HEK293T (cell line): ENCODE measurements at regions not wholly inside any gene's neighbourhood (a gene's known extent, or its start where the extent isn't known, plus 50 kb on each side); places are given as distances from the start of the nearest gene placed in this dataset.

Experiments used
- CTCF ChIA-PET: fragments of 350-600 bp; formaldehyde crosslinking; extraction: SDS; loops from one replicate; lab custom pipeline; 2021; ENCODE audit warnings: antibody characterized with exemption, inconsistent platforms; lab: Yijun Ruan, JAX
- POLR2A ChIA-PET: fragments of 350-600 bp; formaldehyde crosslinking; extraction: SDS; loops from one replicate; lab custom pipeline; 2020; ENCODE audit warnings: antibody characterized with exemption, inconsistent platforms; lab: Yijun Ruan, JAX
- DNase-seq: peaks from one replicate; pipeline ENCODE4 v3.0.0; 2012; ENCODE audit warnings: mixed read lengths; ENCODE audit errors: extremely low spot score
- ARNT ChIP-seq: fragments of 450-650 bp; IDR thresholded peaks from 2 replicates; pipeline ENCODE4 v1.6.1; 2017; ENCODE audit warnings: mild to moderate bottlenecking
- BHLHE40 ChIP-seq: fragments of 450-650 bp; IDR thresholded peaks from 2 replicates; pipeline ENCODE4 v1.6.1; 2016; ENCODE audit warnings: mild to moderate bottlenecking, moderate library complexity, borderline replicate concordance
- CTBP1 ChIP-seq: fragments of 450-650 bp; IDR thresholded peaks from 2 replicates; pipeline ENCODE4 v1.6.1; 2016; ENCODE audit warnings: borderline replicate concordance
- ELF4 ChIP-seq: fragments of 450-650 bp; IDR thresholded peaks from 2 replicates; pipeline ENCODE4 v1.6.1; 2017; ENCODE audit warnings: antibody characterized with exemption
- FOXA1 ChIP-seq: fragments of 450-650 bp; IDR thresholded peaks from 2 replicates; pipeline ENCODE4 v1.6.1; 2016; ENCODE audit warnings: mild to moderate bottlenecking
- FOXK2 ChIP-seq: fragments of 450-650 bp; IDR thresholded peaks from 2 replicates; pipeline ENCODE4 v1.6.1; 2016; ENCODE audit warnings: mild to moderate bottlenecking
- FOXM1 ChIP-seq: fragments of 450-650 bp; IDR thresholded peaks from 2 replicates; pipeline ENCODE4 v1.6.1; 2017; ENCODE audit warnings: mild to moderate bottlenecking, borderline replicate concordance
- HDGF ChIP-seq: fragments of 450-650 bp; IDR thresholded peaks from 2 replicates; pipeline ENCODE4 v1.6.1; 2017; ENCODE audit warnings: antibody characterized with exemption, borderline replicate concordance
- L3MBTL2 ChIP-seq: fragments of 450-650 bp; conservative IDR thresholded peaks from 2 replicates; pipeline ENCODE4 v1.6.1; 2016; ENCODE audit warnings: mild to moderate bottlenecking
- LEF1 ChIP-seq: fragments of 450-650 bp; IDR thresholded peaks from 2 replicates; pipeline ENCODE4 v1.6.1; 2017; ENCODE audit warnings: mild to moderate bottlenecking, borderline replicate concordance
- NFRKB ChIP-seq: fragments of 450-650 bp; IDR thresholded peaks from 2 replicates; pipeline ENCODE4 v1.6.1; 2016; ENCODE audit warnings: mild to moderate bottlenecking, moderate library complexity
- SP1 ChIP-seq: fragments of 450-650 bp; IDR thresholded peaks from 2 replicates; pipeline ENCODE4 v1.6.1; 2017
- SUZ12 ChIP-seq: fragments of 450-650 bp; IDR thresholded peaks from 2 replicates; pipeline ENCODE4 v1.6.1; 2016; ENCODE audit warnings: mild to moderate bottlenecking
- TARDBP ChIP-seq: fragments of 450-650 bp; IDR thresholded peaks from 2 replicates; pipeline ENCODE4 v1.6.1; 2016
- ZNF384 ChIP-seq: fragments of 450-650 bp; IDR thresholded peaks from 2 replicates; pipeline ENCODE4 v1.6.1; 2016
- TF ChIP-seq, protein P1 (sequence below): fragments of 450-650 bp; IDR thresholded peaks from 2 replicates; pipeline ENCODE4 v1.6.1; 2016

DNA sequence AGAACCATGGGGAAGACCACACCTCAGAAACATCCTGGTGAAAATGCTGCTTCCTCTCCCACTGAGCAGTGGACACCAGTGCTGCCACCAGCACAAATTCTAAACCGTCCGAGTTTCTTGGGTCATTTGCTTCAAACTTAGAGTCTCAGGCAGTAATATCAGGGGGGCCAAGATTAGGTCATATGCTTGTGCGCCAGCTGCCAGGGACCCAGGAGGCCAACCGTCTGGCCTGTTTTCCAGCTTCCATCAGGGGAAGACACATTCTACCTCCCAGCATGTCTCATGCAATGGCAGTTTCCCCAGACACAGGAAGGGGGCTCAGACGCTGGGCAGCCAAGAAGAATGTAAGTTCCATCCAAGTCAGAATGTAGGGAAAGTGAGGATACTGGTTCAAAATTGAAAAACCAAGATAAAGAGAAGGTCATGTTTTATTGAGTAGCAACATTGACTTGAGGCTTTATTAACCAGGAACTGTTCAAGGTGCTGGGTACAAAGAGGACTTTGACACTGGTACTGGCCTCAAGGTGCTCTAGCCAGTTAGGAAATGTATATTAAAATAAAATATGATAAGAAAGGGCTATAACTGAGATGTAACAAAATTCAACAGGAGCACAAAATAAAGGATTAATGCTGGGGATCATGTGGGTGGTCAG is 59.7 kb upstream of the EED start:
- CTCF ChIA-PET = no interaction called here
- no peak for DNase-seq
- POLR2A ChIA-PET = no interaction called here
- TF ChIP-seq CTBP1 (no peak), BHLHE40 (no peak), FOXA1 (no peak), TARDBP (no peak), L3MBTL2 (no peak), HDGF (no peak), LEF1 (no peak), ELF4 (no peak), SUZ12 (no peak)
- TF ChIP-seq, protein P1, sequence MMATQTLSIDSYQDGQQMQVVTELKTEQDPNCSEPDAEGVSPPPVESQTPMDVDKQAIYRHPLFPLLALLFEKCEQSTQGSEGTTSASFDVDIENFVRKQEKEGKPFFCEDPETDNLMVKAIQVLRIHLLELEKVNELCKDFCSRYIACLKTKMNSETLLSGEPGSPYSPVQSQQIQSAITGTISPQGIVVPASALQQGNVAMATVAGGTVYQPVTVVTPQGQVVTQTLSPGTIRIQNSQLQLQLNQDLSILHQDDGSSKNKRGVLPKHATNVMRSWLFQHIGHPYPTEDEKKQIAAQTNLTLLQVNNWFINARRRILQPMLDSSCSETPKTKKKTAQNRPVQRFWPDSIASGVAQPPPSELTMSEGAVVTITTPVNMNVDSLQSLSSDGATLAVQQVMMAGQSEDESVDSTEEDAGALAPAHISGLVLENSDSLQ = no peak

DNA sequence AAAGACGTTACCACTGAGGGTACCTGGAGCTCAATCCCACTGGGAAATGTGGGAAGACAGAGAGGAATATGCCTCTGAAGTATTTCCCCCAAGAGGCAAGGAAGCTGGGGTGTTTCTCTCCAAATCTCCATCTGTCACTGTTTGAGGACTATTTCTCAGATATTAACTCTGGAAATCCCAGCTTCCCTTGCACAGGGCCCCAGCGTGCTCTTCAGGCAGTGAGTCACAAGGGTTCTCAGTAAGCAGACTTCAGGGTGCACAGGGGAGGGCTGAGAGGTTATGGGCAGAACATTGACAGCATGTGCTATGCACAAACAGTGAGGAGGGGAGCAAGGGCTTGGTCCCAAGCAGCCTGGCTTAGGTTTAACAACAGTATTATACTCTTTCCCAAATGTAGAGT is 60.9 kb upstream of the EED start:
- ChIA-PET POLR2A (no interaction called here), CTCF (interaction anchor here (1.0 kb wide), 1 partner anchor 10 kb away, joined by 3 read pairs; no protein-coding TSS in a partner anchor)
- TF ChIP-seq ELF4 (no peak), FOXK2 (no peak)
- DNase-seq = no peak

DNA sequence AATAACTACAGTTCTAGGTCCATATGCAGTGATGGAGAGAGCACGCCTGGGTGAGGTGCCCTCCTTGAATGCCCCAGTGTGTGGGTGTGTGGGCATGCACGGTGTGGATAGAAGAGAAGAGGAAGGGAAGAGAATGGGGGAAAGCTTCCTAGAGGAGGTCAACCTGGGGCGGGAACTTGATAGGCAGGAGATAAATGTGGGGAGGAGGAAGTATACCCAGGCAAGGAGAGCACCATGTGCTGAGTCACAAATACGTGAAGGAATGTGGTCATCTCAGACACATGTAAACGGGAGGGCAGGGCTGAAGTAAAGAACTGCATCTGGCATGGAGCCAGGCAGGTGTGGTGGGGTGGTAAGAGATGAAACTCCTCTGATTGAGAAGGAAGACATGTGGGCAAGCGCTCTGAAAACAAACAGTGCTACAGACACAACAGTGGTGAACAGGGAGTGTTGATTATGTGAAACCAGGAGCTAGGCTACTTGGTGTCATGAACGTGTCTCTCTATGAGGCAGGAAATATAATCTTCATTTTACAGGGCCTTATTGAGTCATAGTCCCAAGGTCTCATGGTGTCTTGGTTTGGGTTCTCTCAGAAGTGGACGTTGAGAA is 61.5 kb upstream of the EED start:
- POLR2A ChIA-PET = no interaction called here
- CTCF ChIA-PET = interaction anchor here (1.0 kb wide), 1 partner anchor 11 kb away, joined by 3 read pairs; no protein-coding TSS in a partner anchor
- DNase-seq = no peak
- TF ChIP-seq ELF4 = no peak
- no peak for TF ChIP-seq FOXK2
- no peak for TF ChIP-seq SUZ12
- no peak for TF ChIP-seq NFRKB
- TF ChIP-seq, protein P1 = no peak
- TF ChIP-seq TARDBP = no peak
- no peak for TF ChIP-seq L3MBTL2
- no peak for TF ChIP-seq CTBP1
- no peak for TF ChIP-seq FOXM1
- TF ChIP-seq ARNT = no peak
- no peak for TF ChIP-seq HDGF
- TF ChIP-seq FOXA1 = no peak
- TF ChIP-seq BHLHE40 = no peak
- TF ChIP-seq ZNF384 = no peak
- TF ChIP-seq LEF1 = no peak
- no peak for TF ChIP-seq SP1

DNA sequence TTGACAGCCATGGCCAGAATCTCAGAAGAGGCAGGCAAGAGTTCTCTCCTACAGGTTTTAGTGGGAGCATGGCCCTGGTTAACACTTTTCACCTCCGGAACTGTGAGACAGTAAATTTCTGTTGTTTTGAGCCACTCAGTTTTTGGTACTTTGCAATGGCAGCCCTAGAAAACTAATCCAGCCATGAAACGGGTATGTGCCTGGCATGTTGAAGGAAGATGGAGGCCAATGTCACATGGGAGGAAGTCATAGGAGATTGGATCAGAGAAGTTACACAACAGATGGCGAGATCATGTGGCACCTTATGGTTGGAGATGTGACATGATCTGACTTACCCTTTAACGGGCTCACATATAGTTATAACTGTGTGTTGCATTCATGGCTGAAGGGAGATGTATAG is 63.2 kb upstream of the EED start:
- POLR2A ChIA-PET = no interaction called here
- DNase-seq = no peak
- CTCF ChIA-PET = no interaction called here

DNA sequence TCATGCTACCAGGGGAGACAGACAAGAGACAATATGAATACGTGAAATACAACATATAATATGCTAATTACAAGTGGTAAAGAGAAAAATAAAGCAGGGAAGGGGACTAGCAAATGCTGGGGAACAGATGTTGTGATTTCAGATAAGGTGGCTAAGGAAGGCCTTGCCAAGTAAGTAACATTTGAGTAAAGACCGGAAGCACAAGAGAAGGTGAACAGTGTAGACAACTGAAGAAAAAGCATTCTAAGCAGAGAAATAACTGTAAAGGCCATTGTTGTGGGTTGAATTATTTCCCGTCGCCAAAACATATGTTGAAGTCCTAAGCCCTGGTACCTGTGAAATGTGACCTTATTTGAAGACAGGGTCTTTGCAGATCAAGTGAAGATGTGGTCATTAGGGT is 63.7 kb upstream of the EED start:
- POLR2A ChIA-PET = no interaction called here
- no peak for DNase-seq
- TF ChIP-seq BHLHE40 (no peak), ZNF384 (no peak), CTBP1 (no peak), L3MBTL2 (no peak), ARNT (no peak), LEF1 (no peak), FOXK2 (no peak), SUZ12 (no peak), SP1 (no peak), FOXM1 (no peak), HDGF (no peak), TARDBP (no peak), FOXA1 (no peak)
- TF ChIP-seq, protein P1 = no peak
- CTCF ChIA-PET = no interaction called here

More for the DNA sequence above, 63.2 kb upstream of the EED start:
- TF ChIP-seq, protein P1 = no peak
- TF ChIP-seq LEF1 (no peak), ELF4 (no peak), FOXA1 (no peak), ARNT (no peak), SP1 (no peak), NFRKB (no peak), BHLHE40 (no peak), L3MBTL2 (no peak), SUZ12 (no peak), ZNF384 (no peak), FOXM1 (no peak), HDGF (no peak), TARDBP (no peak)
